ENCODE measurements at regions not wholly inside any gene's neighbourhood (a gene's known extent, or its start where the extent isn't known, plus 50 kb on each side); places are given as distances from the start of the nearest gene placed in this dataset.

GRCh38 chr3:3998140-3998922 is 199.1 kb downstream of the LRRN1 start:
- TF ChIP-seq POLR2AphosphoS5 (IDR thresholded peaks at IDR 0.05) (no peak), CTCF (IDR thresholded peaks at IDR 0.05; ENCODE audit: poor library complexity, severe bottlenecking) (peak; percentile 46), EP300 (conservative IDR thresholded peaks at IDR 0.05; ENCODE audit: poor library complexity, severe bottlenecking) (no peak)

All from neural cell (in vitro differentiated cells).